ENCODE measurements at regions not wholly inside any gene's neighbourhood (a gene's known extent, or its start where the extent isn't known, plus 50 kb on each side); places are given as distances from the start of the nearest gene placed in this dataset.

DNA sequence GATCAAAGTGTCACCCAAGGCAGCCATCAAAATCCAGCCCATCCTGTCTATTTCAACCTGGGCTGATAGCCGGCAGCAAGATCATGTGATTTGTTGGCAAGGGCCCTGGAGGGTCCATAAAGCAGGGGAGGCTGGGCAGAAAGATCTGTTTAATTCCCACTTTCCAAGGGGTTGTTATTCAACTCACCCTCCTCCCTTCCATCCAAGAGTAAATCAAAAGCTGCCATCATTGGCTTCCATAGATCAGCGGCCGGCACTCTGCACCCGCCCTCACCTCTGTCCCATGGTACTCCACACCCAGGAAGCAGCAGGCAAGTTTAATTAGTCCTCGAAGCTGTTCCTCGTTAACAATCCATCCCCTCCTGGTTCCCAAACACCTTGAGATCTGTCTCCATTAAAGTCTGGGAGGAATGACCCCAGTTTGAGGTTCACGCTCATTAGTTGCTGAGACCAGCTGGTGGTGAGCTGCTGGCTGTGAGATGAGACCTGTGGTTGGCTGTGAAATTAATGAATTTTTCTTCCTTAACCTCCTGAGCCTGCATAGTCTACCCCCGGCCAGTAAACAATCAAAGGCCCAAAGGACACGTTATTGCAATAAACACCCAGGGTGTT, 120.6 kb upstream of the CHST15 start:
- TF ChIP-seq, protein P1, sequence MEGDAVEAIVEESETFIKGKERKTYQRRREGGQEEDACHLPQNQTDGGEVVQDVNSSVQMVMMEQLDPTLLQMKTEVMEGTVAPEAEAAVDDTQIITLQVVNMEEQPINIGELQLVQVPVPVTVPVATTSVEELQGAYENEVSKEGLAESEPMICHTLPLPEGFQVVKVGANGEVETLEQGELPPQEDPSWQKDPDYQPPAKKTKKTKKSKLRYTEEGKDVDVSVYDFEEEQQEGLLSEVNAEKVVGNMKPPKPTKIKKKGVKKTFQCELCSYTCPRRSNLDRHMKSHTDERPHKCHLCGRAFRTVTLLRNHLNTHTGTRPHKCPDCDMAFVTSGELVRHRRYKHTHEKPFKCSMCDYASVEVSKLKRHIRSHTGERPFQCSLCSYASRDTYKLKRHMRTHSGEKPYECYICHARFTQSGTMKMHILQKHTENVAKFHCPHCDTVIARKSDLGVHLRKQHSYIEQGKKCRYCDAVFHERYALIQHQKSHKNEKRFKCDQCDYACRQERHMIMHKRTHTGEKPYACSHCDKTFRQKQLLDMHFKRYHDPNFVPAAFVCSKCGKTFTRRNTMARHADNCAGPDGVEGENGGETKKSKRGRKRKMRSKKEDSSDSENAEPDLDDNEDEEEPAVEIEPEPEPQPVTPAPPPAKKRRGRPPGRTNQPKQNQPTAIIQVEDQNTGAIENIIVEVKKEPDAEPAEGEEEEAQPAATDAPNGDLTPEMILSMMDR (IDR thresholded peaks at IDR 0.05; ENCODE audit: unreplicated experiment): no peak
- POLR2A ChIA-PET: no interaction called here
- Mint-ChIP-seq H3K4me3 (ENCODE audit: unreplicated experiment) (no peak overlapping the region), H3K4me1 (ENCODE audit: insufficient read depth, unreplicated experiment) (peaks cover 27% of the 10 kb centered on the region), H3K27ac (ENCODE audit: low read depth, unreplicated experiment) (peak overlapping the region; percentile 31), H3K9me3 (ENCODE audit: unreplicated experiment) (no peaks in the 10 kb centered on the region), H3K27me3 (ENCODE audit: insufficient read depth, unreplicated experiment) (no peaks in the 10 kb centered on the region), H3K36me3 (ENCODE audit: insufficient read depth, unreplicated experiment) (no peaks in the 10 kb centered on the region)
- no peak for DNase-seq (ENCODE audit: unreplicated experiment)
- no TSS peak for BruUV-seq (replicated peaks)
- intact Hi-C loops (cut with micrococcal nuclease): no loop called here
- CTCF ChIA-PET: interaction anchor here (0.6 to 1.2 kb wide), 2 partner anchors 87 to 122 kb away, joined by 3 to 4 read pairs; no protein-coding TSS in a partner anchor

DNA sequence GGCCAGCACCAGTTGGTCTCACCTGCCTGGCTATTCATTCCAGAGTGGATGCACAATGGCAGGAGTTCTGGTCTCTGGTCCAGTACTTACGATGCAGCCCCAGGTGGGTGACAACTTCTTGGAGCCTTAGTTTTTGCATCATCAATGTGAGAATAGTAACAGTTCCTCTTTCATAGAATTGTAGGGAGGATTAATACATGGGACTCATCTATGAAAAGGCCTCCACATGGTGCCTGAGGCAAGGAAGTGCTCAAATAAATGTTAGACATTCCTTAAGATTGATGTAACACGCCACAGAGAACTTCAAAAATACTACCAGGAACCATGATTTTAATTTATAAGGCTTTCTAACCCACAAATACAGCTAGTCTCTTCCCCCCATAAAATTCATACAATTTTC, 120.1 kb upstream of the CHST15 start:
- Mint-ChIP-seq H3K9me3 (ENCODE audit: unreplicated experiment) (no peaks in the 10 kb centered on the region), H3K27ac (ENCODE audit: low read depth, unreplicated experiment) (peak overlapping the region; percentile 31)

DNA sequence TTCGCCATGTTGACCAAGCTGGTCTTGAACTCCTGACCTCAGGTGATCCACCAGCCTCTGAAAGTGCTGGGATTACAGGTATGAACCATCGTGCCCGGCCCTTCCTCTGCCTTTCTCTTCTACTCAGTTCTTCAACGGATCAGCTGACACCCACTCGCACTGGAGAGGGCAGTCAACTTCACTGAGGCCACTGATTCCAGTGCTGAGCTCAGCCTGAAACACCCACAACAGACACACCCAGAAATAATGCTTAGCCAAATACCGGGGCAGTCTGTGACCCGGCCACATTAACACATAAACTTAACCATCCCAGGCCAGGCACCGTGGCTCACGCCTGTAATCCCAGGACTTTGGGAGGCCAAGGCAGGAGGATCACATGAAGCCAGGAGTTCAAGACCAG, 119.3 kb upstream of the CHST15 start:
- intact Hi-C loops (cut with micrococcal nuclease): no loop called here
- TF ChIP-seq, protein P1 (IDR thresholded peaks at IDR 0.05; ENCODE audit: unreplicated experiment): no peak
- H3K4me3 Mint-ChIP-seq (ENCODE audit: unreplicated experiment): no peak overlapping the region
- no TSS peak for BruUV-seq (replicated peaks)
- peak overlapping the region; percentile 69 for H3K27ac Mint-ChIP-seq (ENCODE audit: low read depth, unreplicated experiment)
- H3K27me3 Mint-ChIP-seq (ENCODE audit: insufficient read depth, unreplicated experiment): no peaks in the 10 kb centered on the region
- DNase-seq (ENCODE audit: unreplicated experiment): no peak
- H3K4me1 Mint-ChIP-seq (ENCODE audit: insufficient read depth, unreplicated experiment): peaks cover 26% of the 10 kb centered on the region
- H3K9me3 Mint-ChIP-seq (ENCODE audit: unreplicated experiment): peaks cover under 1% of the 10 kb centered on the region
- H3K36me3 Mint-ChIP-seq (ENCODE audit: insufficient read depth, unreplicated experiment): no peaks in the 10 kb centered on the region
- ChIA-PET POLR2A (no interaction called here), CTCF (no interaction called here)

More for the DNA sequence above, 120.1 kb upstream of the CHST15 start:
- TF ChIP-seq, protein P1 (IDR thresholded peaks at IDR 0.05; ENCODE audit: unreplicated experiment): no peak
- Mint-ChIP-seq H3K27me3 (ENCODE audit: insufficient read depth, unreplicated experiment) (no peaks in the 10 kb centered on the region), H3K4me3 (ENCODE audit: unreplicated experiment) (no peak overlapping the region), H3K4me1 (ENCODE audit: insufficient read depth, unreplicated experiment) (peaks cover 30% of the 10 kb centered on the region), H3K36me3 (ENCODE audit: insufficient read depth, unreplicated experiment) (no peaks in the 10 kb centered on the region)
- CTCF ChIA-PET: interaction anchor here (1.2 kb wide), 1 partner anchor 88 kb away, joined by 4 read pairs; no protein-coding TSS in a partner anchor
- POLR2A ChIA-PET: no interaction called here
- BruUV-seq (replicated peaks): no TSS peak
- intact Hi-C loops (cut with micrococcal nuclease): no loop called here
- DNase-seq (ENCODE audit: unreplicated experiment): no peak

DNA sequence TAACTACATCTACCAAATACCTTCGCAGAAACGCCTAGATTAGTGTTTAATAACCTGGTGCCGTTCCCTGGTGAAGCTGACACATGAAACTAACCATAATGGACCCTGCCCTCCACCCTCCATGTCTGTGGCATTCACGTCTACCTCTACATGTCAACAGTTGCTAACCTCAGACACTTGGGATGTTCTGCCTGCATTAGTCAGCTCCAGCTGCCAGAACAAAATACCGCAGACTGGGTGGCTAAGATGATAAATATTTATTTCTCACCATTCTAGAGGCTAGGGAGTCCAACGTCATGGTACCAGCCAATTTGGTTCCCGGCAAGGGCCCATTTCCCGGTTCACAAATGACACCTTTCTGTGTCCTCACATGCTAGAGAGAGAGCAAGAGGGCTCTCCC, 118.5 kb upstream of the CHST15 start:
- H3K9me3 Mint-ChIP-seq (ENCODE audit: unreplicated experiment): peaks cover 8% of the 10 kb centered on the region
- H3K27me3 Mint-ChIP-seq (ENCODE audit: insufficient read depth, unreplicated experiment): no peaks in the 10 kb centered on the region
- H3K27ac Mint-ChIP-seq (ENCODE audit: low read depth, unreplicated experiment): peak overlapping the region; percentile 69
- TF ChIP-seq, protein P1 (IDR thresholded peaks at IDR 0.05; ENCODE audit: unreplicated experiment): no peak
- intact Hi-C loops (cut with micrococcal nuclease): no loop called here
- no TSS peak for BruUV-seq (replicated peaks)
- H3K4me3 Mint-ChIP-seq (ENCODE audit: unreplicated experiment): no peak overlapping the region
- peaks cover 19% of the 10 kb centered on the region for H3K4me1 Mint-ChIP-seq (ENCODE audit: insufficient read depth, unreplicated experiment)
- DNase-seq (ENCODE audit: unreplicated experiment): peak; percentile 72
- H3K36me3 Mint-ChIP-seq (ENCODE audit: insufficient read depth, unreplicated experiment): no peaks in the 10 kb centered on the region
- ChIA-PET CTCF (no interaction called here), POLR2A (no interaction called here)

Data from MCF 10A (cell line).